ENCODE measurements at regions not wholly inside any gene's neighbourhood (a gene's known extent, or its start where the extent isn't known, plus 50 kb on each side); places are given as distances from the start of the nearest gene placed in this dataset.

DNA sequence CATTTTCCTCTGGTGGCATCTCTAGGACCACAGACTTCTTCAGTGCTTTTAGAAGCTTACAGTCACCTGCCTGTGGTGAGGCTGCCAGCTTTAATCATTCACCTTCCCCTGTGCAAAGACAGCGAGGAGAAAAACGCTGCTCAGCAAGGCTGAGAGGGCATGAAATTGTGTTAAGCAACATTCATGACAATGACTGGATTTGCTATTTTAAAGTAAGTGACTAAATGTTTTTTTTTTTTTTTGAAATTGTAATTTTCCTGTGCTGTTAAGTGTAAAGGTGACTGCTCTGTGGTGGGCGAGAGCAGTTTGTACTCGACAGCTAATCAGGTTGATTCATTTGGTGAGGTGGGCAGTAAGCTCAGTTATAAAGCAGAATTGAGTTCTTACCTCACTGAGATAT lies 240.4 kb downstream of the NSUN3 start (continued):
- TF ChIP-seq MAX (IDR thresholded peaks at IDR 0.05) (no peak), ELF1 (IDR thresholded peaks at IDR 0.05; ENCODE audit: borderline replicate concordance, low read depth) (no peak), EZH2phosphoT487 (IDR thresholded peaks at IDR 0.05; ENCODE audit: borderline replicate concordance) (no peak), POLR2AphosphoS5 (IDR thresholded peaks at IDR 0.05; ENCODE audit: low read depth, low read length) (no peak), EGR1 (IDR thresholded peaks at IDR 0.05; ENCODE audit: low read depth) (no peak), RAD21 (IDR thresholded peaks at IDR 0.05; ENCODE audit: low read depth) (no peak), ZFX (IDR thresholded peaks at IDR 0.05) (no peak), EZH2 (IDR thresholded peaks at IDR 0.05) (no peak), TCF7L2 (IDR thresholded peaks at IDR 0.05; ENCODE audit: borderline replicate concordance, extremely low read depth, insufficient read depth, insufficient read length) (no peak)

GRCh38 chr3:94303897-94304296 lies 241.0 kb downstream of the NSUN3 start:
- Histone ChIP-seq H3K9ac (ENCODE audit: low read length) (no peak overlapping the region), H3K4me1 (ENCODE audit: control insufficient read depth in 1 of 2, insufficient read depth in 2 of 2, low read length in 2 of 2) (no peaks in the 10 kb centered on the region), H3K9me2 (ENCODE audit: insufficient read depth) (no peaks in the 10 kb centered on the region), H3K36me3 (ENCODE audit: control insufficient read depth in 1 of 2, insufficient read depth in 2 of 2, low read length in 2 of 2) (no peaks in the 10 kb centered on the region), H3K4me2 (ENCODE audit: low read length) (no peak overlapping the region), H3K9me3 (ENCODE audit: control insufficient read depth in 1 of 2, insufficient read depth in 1 of 2, low read depth in 1 of 2, low read length in 2 of 2) (no peaks in the 10 kb centered on the region), H4K20me1 (ENCODE audit: insufficient read depth) (no peaks in the 10 kb centered on the region), H2AFZ (ENCODE audit: low read depth, low read length, poor library complexity, severe bottlenecking) (no peak overlapping the region), H3K27me3 (ENCODE audit: insufficient read depth, low read length) (0 out of 2 replicates have a peak, but pooled peaks cover 6% of the 10 kb centered on the region), H3K4me3 (replicated peaks in 1 of 2; ENCODE audit: low read depth in 1 of 2, low read length in 2 of 2) (no peak overlapping the region), H3K79me2 (ENCODE audit: insufficient read depth, low read length) (no peaks in the 10 kb centered on the region), H3K27ac (ENCODE audit: low read depth, low read length) (no peak overlapping the region)
- RAD21 ChIA-PET (ENCODE audit: low non-redundant PET in 1 of 2, low total read pairs in 2 of 2, uncharacterized antibody in 2 of 2, unreplicated experiment in 2 of 2), result no interaction called here
- DNase-seq (ENCODE audit: low read depth, low spot score), result no peak
- no peak for ATAC-seq
- TF ChIP-seq, protein P1, sequence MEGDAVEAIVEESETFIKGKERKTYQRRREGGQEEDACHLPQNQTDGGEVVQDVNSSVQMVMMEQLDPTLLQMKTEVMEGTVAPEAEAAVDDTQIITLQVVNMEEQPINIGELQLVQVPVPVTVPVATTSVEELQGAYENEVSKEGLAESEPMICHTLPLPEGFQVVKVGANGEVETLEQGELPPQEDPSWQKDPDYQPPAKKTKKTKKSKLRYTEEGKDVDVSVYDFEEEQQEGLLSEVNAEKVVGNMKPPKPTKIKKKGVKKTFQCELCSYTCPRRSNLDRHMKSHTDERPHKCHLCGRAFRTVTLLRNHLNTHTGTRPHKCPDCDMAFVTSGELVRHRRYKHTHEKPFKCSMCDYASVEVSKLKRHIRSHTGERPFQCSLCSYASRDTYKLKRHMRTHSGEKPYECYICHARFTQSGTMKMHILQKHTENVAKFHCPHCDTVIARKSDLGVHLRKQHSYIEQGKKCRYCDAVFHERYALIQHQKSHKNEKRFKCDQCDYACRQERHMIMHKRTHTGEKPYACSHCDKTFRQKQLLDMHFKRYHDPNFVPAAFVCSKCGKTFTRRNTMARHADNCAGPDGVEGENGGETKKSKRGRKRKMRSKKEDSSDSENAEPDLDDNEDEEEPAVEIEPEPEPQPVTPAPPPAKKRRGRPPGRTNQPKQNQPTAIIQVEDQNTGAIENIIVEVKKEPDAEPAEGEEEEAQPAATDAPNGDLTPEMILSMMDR (IDR thresholded peaks at IDR 0.05 in 2 of 3, conservative IDR thresholded peaks at IDR 0.05 in 1 of 3; ENCODE audit: borderline replicate concordance in 1 of 3, insufficient read depth in 1 of 3, low read depth in 2 of 3, low read length in 2 of 3), result 0 out of 6 replicates have a peak, but pooled peaks of 1 of the 3 experiments have one; percentile 20
- no peak for TF ChIP-seq SRF (IDR thresholded peaks at IDR 0.05; ENCODE audit: low read depth)
- POLR2A ChIA-PET, result no interaction called here
- intact Hi-C loops (cut with micrococcal nuclease), result no loop called here
- no TSS peak for BruUV-seq (replicated peaks)
- CTCF ChIA-PET, result no interaction called here
